ENCODE measurements at regions not wholly inside any gene's neighbourhood (a gene's known extent, or its start where the extent isn't known, plus 50 kb on each side); places are given as distances from the start of the nearest gene placed in this dataset.
A peak's percentile ranks its signal among the peaks of the same experiment; 100 is the strongest.

GRCh38 chr2:84078471-84078870, 380.6 kb downstream of the SUCLG1 start:
- in situ Hi-C loops (cut with MboI) = no loop called here
- Histone ChIP-seq H3F3A (ENCODE audit: insufficient read depth) (no peaks in the 10 kb centered on the region), H3K36me3 (ENCODE audit: low read depth) (no peaks in the 10 kb centered on the region), H3K9me2 (ENCODE audit: insufficient read depth) (no peaks in the 10 kb centered on the region), H3K79me2 (ENCODE audit: insufficient read depth) (no peaks in the 10 kb centered on the region), H3K4me2 (ENCODE audit: unreplicated experiment) (no peak overlapping the region), H3K27me3 (replicated peaks; ENCODE audit: insufficient read depth) (no peaks in the 10 kb centered on the region), H3K4me1 (ENCODE audit: insufficient read depth) (no peaks in the 10 kb centered on the region), H3K27ac (no peak overlapping the region), H2AFZ (no peak overlapping the region), H3K4me3 (no peak overlapping the region), H3K9me3 (ENCODE audit: low read depth) (no peaks in the 10 kb centered on the region), H3K9ac (no peak overlapping the region), H4K20me1 (ENCODE audit: insufficient read depth) (no peaks in the 10 kb centered on the region)
- no peak for TF ChIP-seq EZH2phosphoT487 (IDR thresholded peaks at IDR 0.05; ENCODE audit: insufficient read depth, low read depth)
- no peak for TF ChIP-seq EZH2 (IDR thresholded peaks at IDR 0.05; ENCODE audit: insufficient read depth, poor library complexity, severe bottlenecking)
- 1 to 3% methylated on average over 3 of the region's 3 CpGs for WGBS, 2 experiments (ENCODE audit: low coverage in 1 of 2, low lambda C conversion rate in 2 of 2, missing lambda C conversion rate in 2 of 2)
- no peak for DNase-seq

- Histone ChIP-seq H3F3A (ENCODE audit: insufficient read depth) (no peaks in the 10 kb centered on the region), H2AFZ (no peak overlapping the region), H3K9me2 (ENCODE audit: insufficient read depth) (no peaks in the 10 kb centered on the region), H3K4me2 (ENCODE audit: unreplicated experiment) (no peak overlapping the region), H3K27me3 (replicated peaks; ENCODE audit: insufficient read depth) (no peaks in the 10 kb centered on the region), H3K9me3 (ENCODE audit: low read depth) (no peaks in the 10 kb centered on the region), H3K4me3 (no peak overlapping the region), H3K4me1 (ENCODE audit: insufficient read depth) (no peaks in the 10 kb centered on the region), H3K27ac (no peak overlapping the region), H3K9ac (no peak overlapping the region), H3K36me3 (ENCODE audit: low read depth) (no peaks in the 10 kb centered on the region), H3K79me2 (ENCODE audit: insufficient read depth) (no peaks in the 10 kb centered on the region), H4K20me1 (ENCODE audit: insufficient read depth) (no peaks in the 10 kb centered on the region)
- in situ Hi-C loops (cut with MboI) = no loop called here
- DNase-seq = peak; percentile 32
- 25 to 26% methylated on average over 2 of the region's 2 CpGs for WGBS, 2 experiments (ENCODE audit: low coverage in 1 of 2, low lambda C conversion rate in 2 of 2, missing lambda C conversion rate in 2 of 2)
- TF ChIP-seq EZH2 (IDR thresholded peaks at IDR 0.05; ENCODE audit: insufficient read depth, poor library complexity, severe bottlenecking) (no peak), EZH2phosphoT487 (IDR thresholded peaks at IDR 0.05; ENCODE audit: insufficient read depth, low read depth) (no peak)
Observed at GRCh38 chr2:84077496-84077895, 381.6 kb downstream of the SUCLG1 start.

- no peaks in the 10 kb centered on the region for H3F3A ChIP-seq (ENCODE audit: insufficient read depth)
- no peak for DNase-seq
- 5 to 25% methylated on average over 1 of the region's 1 CpG for WGBS, 2 experiments (ENCODE audit: low coverage in 1 of 2, low lambda C conversion rate in 2 of 2, missing lambda C conversion rate in 2 of 2)
- no peak overlapping the region for H2AFZ ChIP-seq
- no peaks in the 10 kb centered on the region for H3K27me3 ChIP-seq (replicated peaks; ENCODE audit: insufficient read depth)
- H3K9ac ChIP-seq = no peak overlapping the region
- H3K9me2 ChIP-seq (ENCODE audit: insufficient read depth) = no peaks in the 10 kb centered on the region
- no peaks in the 10 kb centered on the region for H4K20me1 ChIP-seq (ENCODE audit: insufficient read depth)
- H3K36me3 ChIP-seq (ENCODE audit: low read depth) = no peaks in the 10 kb centered on the region
- H3K27ac ChIP-seq = no peak overlapping the region
- TF ChIP-seq EZH2 (IDR thresholded peaks at IDR 0.05; ENCODE audit: insufficient read depth, poor library complexity, severe bottlenecking) (no peak), EZH2phosphoT487 (IDR thresholded peaks at IDR 0.05; ENCODE audit: insufficient read depth, low read depth) (no peak)
- H3K9me3 ChIP-seq (ENCODE audit: low read depth) = no peaks in the 10 kb centered on the region
- no peak overlapping the region for H3K4me3 ChIP-seq
- H3K79me2 ChIP-seq (ENCODE audit: insufficient read depth) = no peaks in the 10 kb centered on the region
- no peak overlapping the region for H3K4me2 ChIP-seq (ENCODE audit: unreplicated experiment)
- in situ Hi-C loops (cut with MboI) = no loop called here
- no peaks in the 10 kb centered on the region for H3K4me1 ChIP-seq (ENCODE audit: insufficient read depth)
Observed at GRCh38 chr2:84071050-84071449, 388.0 kb downstream of the SUCLG1 start.

- Histone ChIP-seq H4K20me1 (ENCODE audit: insufficient read depth) (no peaks in the 10 kb centered on the region), H2AFZ (no peak overlapping the region), H3K4me2 (ENCODE audit: unreplicated experiment) (no peak overlapping the region), H3K4me1 (ENCODE audit: insufficient read depth) (no peaks in the 10 kb centered on the region), H3K9me3 (ENCODE audit: low read depth) (no peaks in the 10 kb centered on the region), H3K9ac (no peak overlapping the region), H3K36me3 (ENCODE audit: low read depth) (no peaks in the 10 kb centered on the region), H3K4me3 (no peak overlapping the region), H3K9me2 (ENCODE audit: insufficient read depth) (no peaks in the 10 kb centered on the region), H3K79me2 (ENCODE audit: insufficient read depth) (no peaks in the 10 kb centered on the region), H3F3A (ENCODE audit: insufficient read depth) (no peaks in the 10 kb centered on the region), H3K27me3 (replicated peaks; ENCODE audit: insufficient read depth) (no peaks in the 10 kb centered on the region), H3K27ac (no peak overlapping the region)
- in situ Hi-C loops (cut with MboI) = no loop called here
- DNase-seq = no peak
- TF ChIP-seq EZH2phosphoT487 (IDR thresholded peaks at IDR 0.05; ENCODE audit: insufficient read depth, low read depth) = no peak
- no peak for TF ChIP-seq EZH2 (IDR thresholded peaks at IDR 0.05; ENCODE audit: insufficient read depth, poor library complexity, severe bottlenecking)
Observed at GRCh38 chr2:84065857-84066256, 393.2 kb downstream of the SUCLG1 start.

- Histone ChIP-seq H3K27me3 (replicated peaks; ENCODE audit: insufficient read depth) (no peaks in the 10 kb centered on the region), H3K79me2 (ENCODE audit: insufficient read depth) (no peaks in the 10 kb centered on the region), H3K9ac (no peak overlapping the region), H3K4me1 (ENCODE audit: insufficient read depth) (no peaks in the 10 kb centered on the region), H3F3A (ENCODE audit: insufficient read depth) (no peaks in the 10 kb centered on the region), H3K27ac (no peak overlapping the region), H3K4me3 (no peak overlapping the region), H2AFZ (no peak overlapping the region), H3K9me3 (ENCODE audit: low read depth) (no peaks in the 10 kb centered on the region), H3K4me2 (ENCODE audit: unreplicated experiment) (no peak overlapping the region), H3K9me2 (ENCODE audit: insufficient read depth) (no peaks in the 10 kb centered on the region), H4K20me1 (ENCODE audit: insufficient read depth) (no peaks in the 10 kb centered on the region), H3K36me3 (ENCODE audit: low read depth) (no peaks in the 10 kb centered on the region)
- in situ Hi-C loops (cut with MboI) = no loop called here
- DNase-seq = no peak
- 34 to 42% methylated on average over 4 of the region's 4 CpGs for WGBS, 2 experiments (ENCODE audit: low coverage in 1 of 2, low lambda C conversion rate in 2 of 2, missing lambda C conversion rate in 2 of 2)
- no peak for TF ChIP-seq EZH2 (IDR thresholded peaks at IDR 0.05; ENCODE audit: insufficient read depth, poor library complexity, severe bottlenecking)
- TF ChIP-seq EZH2phosphoT487 (IDR thresholded peaks at IDR 0.05; ENCODE audit: insufficient read depth, low read depth) = no peak
Observed at GRCh38 chr2:84057917-84058560, 401.0 kb downstream of the SUCLG1 start.

Data from GM23248 (cell line).